Suprapubic skin (tissue), 3 donors: ENCODE measurements at regions not wholly inside any gene's neighbourhood (a gene's known extent, or its start where the extent isn't known, plus 50 kb on each side); places are given as distances from the start of the nearest gene placed in this dataset.

Experiments
- CTCF ChIP-seq, 2 donors: fragments of 200-600 bp in 1 of 2; fragments of 450-650 bp in 1 of 2; sonication (generic) in 1 of 2; IDR thresholded peaks; one replicate each; pipeline ENCODE4 v1.5.1; 2016 to 2019; ENCODE audit warnings: antibody characterized with exemption in 2 of 2, mild to moderate bottlenecking in 1 of 2, moderate library complexity in 1 of 2
- POLR2AphosphoS5 ChIP-seq, 3 donors: sonication (generic); formaldehyde crosslinking; IDR thresholded peaks; one replicate each; pipeline ENCODE4 v1.6.1; 2017; ENCODE audit warnings: antibody characterized with exemption in 3 of 3

- no peak for TF ChIP-seq CTCF (IDR thresholded peaks at IDR 0.05)
- no peak for TF ChIP-seq POLR2AphosphoS5 (IDR thresholded peaks at IDR 0.05)
Observed at GRCh38 chr1:106304106-106304505, 752.4 kb upstream of the PRMT6 start.
